Activated CD4-positive, CD25-positive, alpha-beta regulatory T cell (primary cell): ENCODE measurements at regions not wholly inside any gene's neighbourhood (a gene's known extent, or its start where the extent isn't known, plus 50 kb on each side); places are given as distances from the start of the nearest gene placed in this dataset.

Experiments
- DNase-seq, 4 experiments: peaks; one replicate each; lab custom pipeline; 2025; lab: John Stamatoyannopoulos, UW

DNA sequence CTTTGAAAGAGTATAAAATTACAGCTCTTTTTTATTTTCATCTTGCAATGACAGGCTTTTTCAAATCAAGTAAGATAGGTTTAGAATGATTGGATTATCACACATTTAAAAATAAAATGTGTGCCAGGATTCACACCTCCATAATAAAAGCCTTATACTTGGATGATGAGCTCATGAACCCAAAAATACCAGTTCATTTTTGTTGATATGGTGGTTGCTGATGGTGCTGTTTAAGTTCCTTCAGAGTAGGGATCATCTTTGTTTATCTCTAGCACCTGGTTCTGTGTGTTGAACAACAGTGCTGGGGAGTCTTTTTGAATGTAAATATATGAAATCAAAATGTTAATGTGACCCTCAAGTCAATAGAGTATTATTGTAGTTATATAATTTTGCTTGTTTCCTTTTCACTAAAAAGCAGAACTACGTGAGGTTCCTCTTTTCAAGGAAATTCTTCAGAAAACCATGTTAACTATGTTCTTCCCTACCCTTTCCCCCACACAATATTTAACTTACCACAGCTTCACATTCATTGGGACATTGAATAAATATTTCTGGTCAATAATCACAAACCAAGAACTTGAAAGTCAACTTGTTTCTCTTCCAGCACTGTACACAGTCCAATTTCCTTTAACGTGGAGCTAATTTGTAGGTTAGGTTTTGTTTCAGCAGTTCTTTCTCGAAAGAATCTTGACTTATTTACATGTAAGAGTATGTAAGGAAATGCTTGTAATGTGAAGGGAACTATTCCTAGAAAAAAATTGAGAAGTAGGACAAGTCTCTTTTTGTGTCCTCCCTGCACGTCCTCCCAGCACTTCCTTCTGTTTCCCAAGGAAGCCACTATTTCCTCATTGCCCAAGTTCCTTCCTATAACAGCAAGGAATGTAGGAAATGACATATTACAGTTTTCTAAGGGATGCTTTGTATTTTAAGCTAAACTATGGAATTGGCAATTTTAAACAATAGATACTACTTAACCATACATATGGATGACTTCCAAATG is 945.9 kb upstream of the CITED2 start:
- no peak for DNase-seq

GRCh38 chr6:140319209-140319608 is 944.8 kb upstream of the CITED2 start:
- no peak for DNase-seq

- no peak for DNase-seq
These were observed 944.0 kb upstream of the CITED2 start for GRCh38 chr6:140318408-140318807.

DNA sequence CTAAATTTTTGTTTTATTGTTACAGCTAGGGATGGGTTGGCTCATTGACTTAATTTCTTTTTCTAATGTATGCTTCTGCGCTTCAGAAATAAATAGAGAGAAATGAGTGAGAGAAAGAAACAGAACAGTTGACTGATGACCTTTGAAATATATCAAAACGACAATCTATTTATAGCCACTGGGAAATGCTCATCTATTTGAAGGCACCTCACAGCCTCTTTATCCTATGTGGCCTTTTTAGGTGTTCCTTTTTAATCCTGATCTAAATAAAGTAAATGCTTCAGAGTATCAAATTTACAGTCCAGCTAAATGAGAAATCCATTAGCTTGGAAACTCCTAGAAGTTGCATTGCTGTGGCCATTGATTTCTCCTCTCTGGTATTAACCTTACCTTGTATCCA is 943.5 kb upstream of the CITED2 start:
- no peak for DNase-seq

DNA sequence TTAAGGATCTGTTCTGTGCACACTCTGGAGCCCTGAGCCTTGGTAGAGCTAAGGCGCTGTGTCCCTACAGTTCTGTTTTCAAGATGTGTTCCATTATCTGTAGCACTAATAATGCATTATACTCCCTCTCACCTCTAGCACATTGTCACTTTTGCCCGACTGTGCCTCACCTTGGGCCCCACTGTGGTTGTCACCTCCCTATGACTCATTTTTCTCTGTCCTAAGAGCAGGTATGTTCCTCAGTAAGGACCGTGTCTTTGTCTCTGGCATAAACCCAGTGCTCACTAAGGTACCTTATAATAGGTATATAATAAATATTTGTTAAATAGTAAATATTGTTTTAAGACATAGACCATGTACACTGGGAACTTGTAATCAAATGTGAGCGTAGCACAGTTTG is 942.5 kb upstream of the CITED2 start:
- no peak for DNase-seq

DNA sequence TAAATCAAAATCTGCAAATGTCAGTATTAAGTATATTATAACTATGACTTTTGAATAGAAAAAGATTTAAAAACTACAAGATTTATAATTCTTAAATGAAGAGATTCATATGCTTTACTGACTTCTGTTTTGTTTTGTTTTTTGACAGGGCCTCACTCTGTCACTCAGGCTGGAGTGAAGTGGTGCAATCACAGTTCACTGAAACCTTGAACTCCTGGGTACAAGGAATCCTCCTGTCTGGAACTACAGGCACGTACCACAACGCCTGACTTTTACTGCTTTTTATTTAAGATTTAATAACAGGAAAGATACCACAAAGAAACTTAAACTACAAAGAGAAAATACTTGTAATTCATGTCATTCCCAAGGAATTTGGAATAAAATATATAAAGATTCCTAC is 940.2 kb upstream of the CITED2 start:
- DNase-seq: no peak

DNA sequence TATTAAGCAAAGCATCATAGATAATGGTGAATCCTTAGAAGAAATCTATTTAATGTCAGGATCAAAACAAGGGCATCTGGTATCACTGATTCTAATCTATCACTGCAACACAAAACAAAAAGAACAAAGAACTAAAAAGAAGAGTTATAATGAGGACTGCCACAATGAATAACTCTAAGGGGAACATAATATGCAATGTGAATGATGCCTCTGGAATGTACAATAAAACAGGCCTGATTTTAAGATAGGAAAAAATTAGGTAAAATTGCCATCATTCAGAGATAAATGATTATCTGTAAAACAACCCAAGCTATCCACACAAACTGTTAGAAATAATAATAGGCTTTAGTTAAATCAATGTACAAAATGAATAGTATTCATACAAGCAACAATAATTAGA is 936.7 kb upstream of the CITED2 start:
- DNase-seq: no peak

DNA sequence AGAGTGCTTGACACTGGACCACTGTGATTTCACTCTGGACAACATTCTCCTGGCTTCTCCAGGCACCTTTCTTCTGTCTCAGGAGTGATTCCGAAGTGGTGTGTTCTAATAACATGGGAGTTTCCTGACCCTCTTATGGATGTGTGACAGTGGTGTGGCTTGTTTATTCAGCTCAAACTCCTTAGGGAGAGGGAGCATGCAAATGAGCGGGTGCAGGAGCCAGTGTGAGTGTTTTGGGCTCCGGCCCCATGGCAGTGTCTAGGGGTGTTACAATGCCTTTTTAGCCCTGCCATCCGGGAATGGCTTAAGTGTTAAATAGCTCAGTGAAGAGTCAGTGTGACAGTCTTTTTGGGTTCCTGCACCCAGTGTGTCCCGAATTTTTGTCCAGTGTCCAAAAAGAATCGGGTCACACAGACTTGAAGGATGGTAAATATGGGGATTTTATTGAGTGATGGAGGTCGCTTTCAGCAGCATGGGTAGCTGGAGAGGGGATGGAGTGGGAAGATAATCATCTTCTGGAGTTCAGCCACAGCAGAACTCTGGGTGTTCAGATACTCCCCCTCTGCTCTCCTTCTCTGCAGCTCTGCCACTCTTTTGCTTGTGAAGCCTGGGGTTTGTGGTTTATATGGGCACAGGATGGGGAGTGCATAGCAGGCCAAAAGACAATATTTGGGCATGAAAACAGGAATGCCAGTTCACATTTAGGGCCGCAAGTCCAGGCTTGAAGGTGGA is 928.9 kb upstream of the CITED2 start:
- no peak for DNase-seq

GRCh38 chr6:140300331-140300730 is 925.9 kb upstream of the CITED2 start:
- no peak for DNase-seq

- DNase-seq: no peak
These were observed 914.7 kb upstream of the CITED2 start for GRCh38 chr6:140289186-140289585.

DNA sequence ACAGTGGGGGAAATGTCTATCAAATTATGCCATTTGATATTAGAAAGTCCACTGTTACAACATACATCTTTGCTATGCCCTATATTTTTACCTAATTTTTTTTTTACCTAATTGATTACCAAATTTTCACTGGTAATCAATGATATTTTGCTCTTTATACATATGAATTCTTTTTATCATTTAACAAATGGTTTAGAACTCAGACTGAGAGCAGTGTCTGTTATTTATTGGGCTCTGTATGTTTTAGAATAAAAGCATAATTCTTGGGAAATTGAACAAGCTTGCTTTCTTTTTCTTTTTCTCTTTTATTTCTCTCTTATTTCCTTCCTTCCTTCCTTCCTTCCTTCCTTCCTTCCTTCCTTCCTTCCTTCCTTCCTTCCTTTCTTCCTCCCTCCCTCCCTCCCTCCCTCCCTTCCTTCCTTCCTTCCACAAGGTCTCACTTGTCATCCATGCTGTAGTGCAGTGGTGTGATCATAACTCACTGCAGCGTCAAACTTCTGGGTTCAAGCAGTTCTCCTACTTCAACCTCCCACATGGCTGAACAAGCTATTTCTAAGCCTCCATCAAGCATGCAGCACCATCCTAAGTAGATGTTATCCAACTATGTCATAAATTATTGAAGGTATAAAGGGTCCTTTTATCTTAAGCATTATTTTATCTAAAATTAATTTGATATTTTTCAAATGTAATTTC is 911.7 kb upstream of the CITED2 start:
- no peak for DNase-seq

- DNase-seq: no peak
These were observed 911.0 kb upstream of the CITED2 start for GRCh38 chr6:140285471-140285870.

DNA sequence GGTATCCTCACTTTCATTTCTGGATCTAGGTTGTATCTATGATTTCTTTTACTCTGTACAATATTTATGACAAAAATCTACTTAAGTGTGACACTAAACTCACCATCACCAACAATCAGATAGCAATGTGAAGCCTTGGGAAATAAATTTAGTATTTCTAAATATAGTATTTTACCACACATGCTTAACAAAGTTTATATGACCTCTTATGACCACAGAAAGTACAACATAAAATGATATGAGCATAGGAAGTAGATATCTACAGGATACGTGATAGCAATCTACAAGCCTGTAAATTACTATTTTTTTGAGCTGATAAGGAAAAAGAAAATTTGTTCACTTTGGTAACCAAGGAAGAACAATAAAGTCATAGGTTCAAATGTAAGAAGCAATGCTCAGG is 910.4 kb upstream of the CITED2 start:
- DNase-seq: no peak

GRCh38 chr6:140283197-140283596 is 908.7 kb upstream of the CITED2 start:
- no peak for DNase-seq

- DNase-seq: no peak
These were observed 907.3 kb upstream of the CITED2 start for GRCh38 chr6:140281767-140282166.

DNA sequence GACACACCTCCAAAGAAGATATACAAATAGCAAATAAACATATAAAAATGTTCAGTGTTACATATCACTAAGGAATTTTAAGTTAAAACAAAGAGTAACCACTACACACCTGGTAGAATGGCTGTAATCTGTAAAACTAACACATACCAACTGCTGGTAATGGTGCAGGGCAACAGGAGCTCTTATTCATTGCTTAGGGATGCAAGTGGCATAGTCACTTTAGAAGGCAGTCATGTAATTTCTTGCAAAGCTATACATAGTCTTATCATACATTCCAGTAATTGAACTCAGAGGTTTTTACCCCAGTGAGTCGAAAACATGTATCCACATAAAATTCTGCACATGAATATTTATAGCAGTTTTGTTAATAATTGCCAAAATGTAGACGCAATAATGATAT is 906.8 kb upstream of the CITED2 start:
- DNase-seq: no peak

DNA sequence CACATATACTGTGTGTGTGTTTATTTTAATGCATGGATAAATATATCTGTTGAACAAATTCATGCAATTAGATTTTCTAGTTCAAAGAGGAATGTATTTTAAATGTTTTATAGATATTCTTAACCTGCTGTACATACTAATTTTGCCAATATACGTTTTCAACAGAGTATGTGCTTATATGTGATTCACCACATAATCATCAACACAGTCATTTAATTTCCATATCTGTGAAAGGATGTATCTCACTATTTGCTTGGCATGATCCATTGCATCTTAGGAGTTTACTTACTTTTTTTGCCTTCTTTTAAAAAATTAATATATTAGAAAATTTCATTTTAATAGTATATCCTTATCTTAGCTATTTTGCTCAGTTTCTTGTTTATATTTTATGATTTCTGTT is 902.3 kb upstream of the CITED2 start:
- no peak for DNase-seq

- DNase-seq: no peak
These were observed 901.7 kb upstream of the CITED2 start for GRCh38 chr6:140276133-140276532.

GRCh38 chr6:140275725-140276124 is 901.3 kb upstream of the CITED2 start:
- no peak for DNase-seq

GRCh38 chr6:140274548-140274947 is 900.1 kb upstream of the CITED2 start:
- DNase-seq: no peak

DNA sequence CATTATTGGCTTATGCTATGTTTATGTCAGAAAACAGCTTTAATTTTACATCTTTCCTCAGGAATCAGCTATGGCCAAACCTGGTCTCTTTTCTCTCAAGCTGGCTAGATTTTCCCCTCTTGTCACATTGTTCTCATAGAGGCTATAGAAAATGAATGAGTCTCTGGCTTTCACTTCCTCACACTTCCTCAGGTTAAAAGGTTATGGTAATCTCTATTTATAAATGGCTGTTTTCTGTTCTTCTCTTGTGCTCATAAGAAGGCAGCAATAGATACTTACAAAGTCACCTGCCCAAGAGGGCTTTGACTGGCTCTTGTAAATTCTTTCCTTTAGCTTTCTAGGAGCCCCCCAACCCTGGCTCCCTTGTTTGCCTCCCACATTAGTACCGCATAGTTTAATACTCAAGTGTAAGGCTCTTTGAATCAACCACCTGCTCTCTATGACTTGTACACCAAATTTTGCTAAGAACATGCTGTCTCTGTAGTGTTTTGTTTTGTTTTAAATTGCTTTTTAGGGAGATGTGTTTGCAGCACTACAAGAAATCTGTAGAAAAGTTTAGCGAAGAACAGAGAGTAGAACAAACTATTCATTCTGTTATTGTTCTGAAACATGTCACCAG is 897.4 kb upstream of the CITED2 start:
- no peak for DNase-seq

DNA sequence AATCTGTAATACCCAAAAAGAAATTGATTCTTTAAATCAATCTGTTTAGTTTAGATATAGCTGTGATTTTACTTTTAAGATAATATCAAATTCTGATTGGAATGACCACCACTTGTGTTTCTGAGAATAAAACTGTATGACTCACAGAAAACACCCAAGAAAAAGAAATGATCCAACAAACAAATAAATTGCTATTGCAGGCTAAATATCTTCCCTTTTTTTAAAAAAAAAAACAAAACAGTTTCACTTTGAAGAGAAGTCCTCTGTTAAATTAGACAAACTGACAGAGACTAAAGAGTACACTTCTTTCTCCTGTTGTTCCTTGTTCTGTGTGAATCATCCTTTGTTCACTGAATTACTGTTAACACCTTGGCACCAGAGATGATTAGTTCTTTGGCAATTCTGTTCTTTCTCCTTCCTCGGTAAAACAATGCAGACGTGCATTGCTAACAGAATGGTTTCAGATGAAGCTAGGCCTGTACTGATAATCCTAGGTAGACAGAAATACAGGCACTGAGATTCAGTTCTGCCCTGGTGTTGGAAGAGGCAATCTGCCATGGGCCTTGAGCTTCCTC is 895.2 kb upstream of the CITED2 start:
- no peak for DNase-seq
